Panc1 (cell line): ENCODE measurements at regions not wholly inside any gene's neighbourhood (a gene's known extent, or its start where the extent isn't known, plus 50 kb on each side); places are given as distances from the start of the nearest gene placed in this dataset.

Experiments
- ATAC-seq: fragments of 200-7000 bp; cut with Tn5 transposase; 2 replicates; pipeline ENCODE4 v1.9.1; 2020; ENCODE audit warnings: mild to moderate bottlenecking, moderate library complexity
- BruUV-seq: library from RNA; stranded (reverse); fragments of 400-500 nt; replicated peaks from 2 replicates; lab custom pipeline; 2021; lab: Mats Ljungman, UMichigan
- CTCF ChIA-PET: fragments of 300-600 bp; sonication (Branson Sonifier 250); formaldehyde crosslinking; loops from one replicate; lab custom pipeline; 2022; ENCODE audit warnings: antibody characterized with exemption; lab: Charles Lee
- POLR2A ChIA-PET: fragments of 300-600 bp; sonication (Branson Sonifier 250); formaldehyde crosslinking; loops from one replicate; lab custom pipeline; 2022; ENCODE audit warnings: antibody characterized with exemption; lab: Charles Lee
- DNase-seq: peaks from one replicate; pipeline ENCODE4 v3.0.0-alpha.2; 2010; ENCODE audit warnings: low read depth, low spot score
- H3K27ac ChIP-seq: 2 replicates; pipeline ENCODE4 v1.5.1; 2011; ENCODE audit warnings: mild to moderate bottlenecking, low read length, inconsistent platforms
- H3K27me3 ChIP-seq: fragments of 200-500 bp; sonication (Bioruptor generic); 2 replicates; pipeline ENCODE4 v1.6.0; 2014; ENCODE audit warnings: low read length, inconsistent platforms; ENCODE audit not compliant: control insufficient read depth, insufficient read depth
- H3K36me3 ChIP-seq: fragments of 200-500 bp; sonication (Bioruptor generic); 2 replicates; pipeline ENCODE4 v1.5.1; 2014; ENCODE audit warnings: inconsistent platforms, mild to moderate bottlenecking, low read length, moderate library complexity; ENCODE audit not compliant: control insufficient read depth, insufficient read depth
- H3K4me1 ChIP-seq: 2 replicates; pipeline ENCODE4 v1.5.1; 2011; ENCODE audit warnings: inconsistent platforms, mild to moderate bottlenecking, low read length, moderate library complexity; ENCODE audit not compliant: control insufficient read depth, insufficient read depth
- H3K4me3 ChIP-seq, 2 experiments: 2 replicates each; pipeline ENCODE4 v1.5.1; 2011 to 2012; ENCODE audit warnings: low read depth in 2 of 2, low read length in 2 of 2, mild to moderate bottlenecking in 2 of 2, inconsistent platforms in 1 of 2, moderate library complexity in 1 of 2
- H3K9me3 ChIP-seq: fragments of 200-500 bp; sonication (Bioruptor generic); 2 replicates; pipeline ENCODE4 v1.5.1; 2014; ENCODE audit warnings: low read depth, mild to moderate bottlenecking, inconsistent platforms, low read length, moderate library complexity; ENCODE audit not compliant: control insufficient read depth, insufficient read depth
- CTCF ChIP-seq: fragments of 450-650 bp; IDR thresholded peaks from 2 replicates; pipeline ENCODE4 v1.5.1; 2017; ENCODE audit warnings: mild to moderate bottlenecking
- POLR2AphosphoS5 ChIP-seq: IDR thresholded peaks from 2 replicates; pipeline ENCODE4 v1.6.1; 2012; ENCODE audit warnings: mild to moderate bottlenecking, low read depth, low read length, moderate library complexity
- SIN3A ChIP-seq: IDR thresholded peaks from 2 replicates; pipeline ENCODE4 v1.6.1; 2012; ENCODE audit warnings: low read depth, mild to moderate bottlenecking, low read length, moderate library complexity, borderline replicate concordance; ENCODE audit not compliant: insufficient read depth
- TCF7L2 ChIP-seq: IDR thresholded peaks from 2 replicates; pipeline ENCODE4 v1.6.1; 2011; ENCODE audit warnings: mild to moderate bottlenecking, low read depth, low read length, inconsistent platforms
- in situ Hi-C: cut with HindIII; loops from 2 replicates; pipeline ENCODE4 v1.10.0; 2016; ENCODE audit warnings: low sequenced_read_pairs, low pct_unique_long_range_greater_than_20kb
- intact Hi-C: fragments of 100-400 bp; cut with micrococcal nuclease; formaldehyde crosslinking; loops from one replicate; pipeline ENCODE4 v1.10.0; 2022; ENCODE audit not compliant: unreplicated experiment
- TF ChIP-seq, protein P1 (sequence below), 2 experiments: IDR thresholded peaks; 2 replicates each; pipeline ENCODE4 v1.6.1; 2011 to 2012; ENCODE audit warnings: low read depth in 2 of 2, control low read depth in 1 of 2, low read length in 1 of 2, mild to moderate bottlenecking in 1 of 2, moderate library complexity in 1 of 2; ENCODE audit not compliant: insufficient read depth in 1 of 2

DNA sequence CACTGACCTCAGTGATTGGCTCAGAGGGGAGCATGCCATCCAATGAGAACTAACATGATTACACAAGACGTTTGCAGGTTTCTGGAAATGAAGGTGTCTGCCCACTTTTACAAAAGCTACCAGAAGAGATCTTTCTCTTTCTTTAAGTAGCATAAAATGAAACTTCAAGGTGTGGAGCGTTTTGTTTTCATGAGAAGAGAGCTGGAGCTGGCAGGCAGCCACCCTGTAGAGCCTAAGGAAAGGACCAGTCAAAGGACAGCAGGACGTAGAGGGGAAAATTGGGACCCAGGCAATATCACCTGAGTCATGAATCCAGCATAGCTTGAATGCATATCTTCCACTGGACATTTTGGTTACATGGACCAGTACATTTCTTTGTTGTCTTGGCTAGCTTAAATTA lies 331.0 kb downstream of the EPHA4 start:
- TF ChIP-seq POLR2AphosphoS5 (no peak), SIN3A (no peak)
- intact Hi-C loops (no loop called here), in situ Hi-C loops (no loop called here)
- no TSS peak for BruUV-seq
- Histone ChIP-seq H3K36me3 (no peaks in the 10 kb centered on the region), H3K9me3 (no peaks in the 10 kb centered on the region), H3K4me3 (no peak overlapping the region), H3K27me3 (no peaks in the 10 kb centered on the region), H3K4me1 (no peaks in the 10 kb centered on the region), H3K27ac (no peak overlapping the region)
- DNase-seq (no peak), ATAC-seq (no peak)
- CTCF ChIA-PET = no interaction called here
- POLR2A ChIA-PET = no interaction called here

GRCh38 chr2:221243771-221244170 lies 328.3 kb downstream of the EPHA4 start:
- no peaks in the 10 kb centered on the region for H3K9me3 ChIP-seq
- no peaks in the 10 kb centered on the region for H3K36me3 ChIP-seq
- no peaks in the 10 kb centered on the region for H3K27me3 ChIP-seq
- no peaks in the 10 kb centered on the region for H3K4me1 ChIP-seq
- ATAC-seq (no peak), DNase-seq (no peak)
- no peak overlapping the region for H3K27ac ChIP-seq
- intact Hi-C loops (no loop called here), in situ Hi-C loops (no loop called here)
- H3K4me3 ChIP-seq = no peak overlapping the region
- ChIA-PET CTCF (no interaction called here), POLR2A (no interaction called here)
- TF ChIP-seq, protein P1, sequence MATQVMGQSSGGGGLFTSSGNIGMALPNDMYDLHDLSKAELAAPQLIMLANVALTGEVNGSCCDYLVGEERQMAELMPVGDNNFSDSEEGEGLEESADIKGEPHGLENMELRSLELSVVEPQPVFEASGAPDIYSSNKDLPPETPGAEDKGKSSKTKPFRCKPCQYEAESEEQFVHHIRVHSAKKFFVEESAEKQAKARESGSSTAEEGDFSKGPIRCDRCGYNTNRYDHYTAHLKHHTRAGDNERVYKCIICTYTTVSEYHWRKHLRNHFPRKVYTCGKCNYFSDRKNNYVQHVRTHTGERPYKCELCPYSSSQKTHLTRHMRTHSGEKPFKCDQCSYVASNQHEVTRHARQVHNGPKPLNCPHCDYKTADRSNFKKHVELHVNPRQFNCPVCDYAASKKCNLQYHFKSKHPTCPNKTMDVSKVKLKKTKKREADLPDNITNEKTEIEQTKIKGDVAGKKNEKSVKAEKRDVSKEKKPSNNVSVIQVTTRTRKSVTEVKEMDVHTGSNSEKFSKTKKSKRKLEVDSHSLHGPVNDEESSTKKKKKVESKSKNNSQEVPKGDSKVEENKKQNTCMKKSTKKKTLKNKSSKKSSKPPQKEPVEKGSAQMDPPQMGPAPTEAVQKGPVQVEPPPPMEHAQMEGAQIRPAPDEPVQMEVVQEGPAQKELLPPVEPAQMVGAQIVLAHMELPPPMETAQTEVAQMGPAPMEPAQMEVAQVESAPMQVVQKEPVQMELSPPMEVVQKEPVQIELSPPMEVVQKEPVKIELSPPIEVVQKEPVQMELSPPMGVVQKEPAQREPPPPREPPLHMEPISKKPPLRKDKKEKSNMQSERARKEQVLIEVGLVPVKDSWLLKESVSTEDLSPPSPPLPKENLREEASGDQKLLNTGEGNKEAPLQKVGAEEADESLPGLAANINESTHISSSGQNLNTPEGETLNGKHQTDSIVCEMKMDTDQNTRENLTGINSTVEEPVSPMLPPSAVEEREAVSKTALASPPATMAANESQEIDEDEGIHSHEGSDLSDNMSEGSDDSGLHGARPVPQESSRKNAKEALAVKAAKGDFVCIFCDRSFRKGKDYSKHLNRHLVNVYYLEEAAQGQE (IDR thresholded peaks at IDR 0.05; ENCODE audit: insufficient read depth in 1 of 2, low read depth in 2 of 2, low read length in 1 of 2) = no peak
- TF ChIP-seq TCF7L2 = no peak
- TF ChIP-seq CTCF = no peak
- no TSS peak for BruUV-seq

DNA sequence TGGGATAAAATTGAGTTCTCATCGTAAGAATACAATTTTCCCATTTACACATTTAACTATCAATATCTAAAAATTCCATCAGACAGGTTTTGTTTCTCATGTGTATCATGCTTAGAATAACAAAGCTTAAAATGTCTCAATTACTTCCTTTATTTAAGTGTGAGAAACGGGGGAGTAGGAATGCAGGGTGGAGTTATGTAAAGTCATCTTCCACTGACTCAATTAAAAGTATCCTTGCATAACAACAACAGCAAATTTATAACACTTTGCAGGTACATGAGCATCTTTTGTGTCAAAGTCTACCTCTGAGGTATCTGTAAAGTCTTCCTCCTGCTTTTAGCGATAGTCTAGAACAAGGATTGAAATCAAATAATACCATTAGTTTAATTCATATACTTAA lies 327.1 kb downstream of the EPHA4 start:
- BruUV-seq = no TSS peak
- intact Hi-C loops (no loop called here), in situ Hi-C loops (no loop called here)
- Histone ChIP-seq H3K4me1 (no peaks in the 10 kb centered on the region), H3K27me3 (no peaks in the 10 kb centered on the region), H3K9me3 (no peaks in the 10 kb centered on the region), H3K27ac (no peak overlapping the region), H3K4me3 (no peak overlapping the region), H3K36me3 (no peaks in the 10 kb centered on the region)
- DNase-seq = no peak
- no peak for ATAC-seq
- POLR2A ChIA-PET = no interaction called here
- CTCF ChIA-PET = no interaction called here
- TF ChIP-seq TCF7L2 (no peak), POLR2AphosphoS5 (no peak), SIN3A (no peak), CTCF (no peak)
- TF ChIP-seq, protein P1 (IDR thresholded peaks at IDR 0.05; ENCODE audit: insufficient read depth in 1 of 2, low read depth in 2 of 2, low read length in 1 of 2) = no peak
